H1 (cell line): ENCODE measurements at regions not wholly inside any gene's neighbourhood (a gene's known extent, or its start where the extent isn't known, plus 50 kb on each side); places are given as distances from the start of the nearest gene placed in this dataset.

ENCODE experiments used
- CTCF ChIA-PET: fragments of 300-600 bp; sonication (Branson Sonifier 250); formaldehyde crosslinking; loops from one replicate; lab custom pipeline; 2021; ENCODE audit not compliant: partially characterized antibody; lab: Charles Lee
- POLR2A ChIA-PET: fragments of 300-600 bp; sonication (Branson Sonifier 250); formaldehyde crosslinking; loops from one replicate; lab custom pipeline; 2021; ENCODE audit warnings: inconsistent platforms; ENCODE audit not compliant: partially characterized antibody; lab: Charles Lee
- DNase-seq, 2 experiments: peaks; one replicate each; pipeline versions ENCODE4 v3.0.0 to v3.0.0-alpha.2; 2010 to 2022; ENCODE audit warnings: low spot score in 2 of 2, low read depth in 1 of 2, mixed read lengths in 1 of 2
- FAIRE-seq: peaks from 2 replicates; lab custom pipeline; 2011; peaks lifted over from hg19 to GRCh38; lab: Jason Lieb, UNC
- H2AFZ ChIP-seq: 2 replicates; pipeline ENCODE4 v1.8.1; 2012; ENCODE audit warnings: low read length, inconsistent platforms
- H2AK5ac ChIP-seq: 2 replicates; pipeline ENCODE4 v1.6.1; 2013; ENCODE audit warnings: low read depth, low read length
- H2BK120ac ChIP-seq: replicated peaks from 2 replicates; pipeline ENCODE3; 2013; ENCODE audit warnings: low read depth, low read length, inconsistent platforms
- H2BK12ac ChIP-seq: 2 replicates; pipeline ENCODE4 v1.6.1; 2013; ENCODE audit warnings: low read depth, low read length
- H2BK15ac ChIP-seq: 2 replicates; pipeline ENCODE4 v1.6.1; 2013; ENCODE audit warnings: low read length
- H2BK20ac ChIP-seq: 2 replicates; pipeline ENCODE4 v1.6.1; 2013; ENCODE audit warnings: low read length
- H2BK5ac ChIP-seq: 2 replicates; pipeline ENCODE4 v1.6.1; 2013; ENCODE audit warnings: low read depth, low read length
- H3K14ac ChIP-seq: 2 replicates; pipeline ENCODE4 v1.6.1; 2013; ENCODE audit warnings: inconsistent platforms; ENCODE audit not compliant: insufficient read length
- H3K18ac ChIP-seq: 2 replicates; pipeline ENCODE4 v1.6.1; 2013; ENCODE audit warnings: low read length; ENCODE audit errors: extremely low read depth
- H3K23ac ChIP-seq: 2 replicates; pipeline ENCODE4 v1.6.1; 2013; ENCODE audit warnings: inconsistent platforms; ENCODE audit not compliant: insufficient read length
- H3K23me2 ChIP-seq: 2 replicates; pipeline ENCODE4 v1.6.1; 2013; ENCODE audit warnings: low read depth, low read length
- H3K27ac ChIP-seq: 2 replicates; pipeline ENCODE4 v1.6.1; 2011; ENCODE audit warnings: low read depth, low read length, inconsistent platforms
- H3K27me3 ChIP-seq, 4 experiments: replicated peaks in 1 of 4; 1 replicate in 1 of 4; 2 replicates in 3 of 4; pipeline versions ENCODE4 v1.6.1 to v1.8.1; 2011 to 2013; ENCODE audit warnings: low read length in 3 of 4, mild to moderate bottlenecking in 3 of 4, inconsistent platforms in 2 of 4, mixed read lengths in 2 of 4, moderate library complexity in 1 of 4; ENCODE audit not compliant: control insufficient read depth in 3 of 4, insufficient read depth in 3 of 4; ENCODE audit errors: extremely low read depth in 1 of 4
- H3K36me3 ChIP-seq, 4 experiments: 2 replicates each; pipeline versions ENCODE4 v1.6.1 to v1.8.1; 2011 to 2013; ENCODE audit warnings: mild to moderate bottlenecking in 4 of 4, low read length in 3 of 4, moderate library complexity in 2 of 4, control low read depth in 1 of 4, inconsistent platforms in 1 of 4; ENCODE audit not compliant: insufficient read depth in 4 of 4, control insufficient read depth in 2 of 4
- H3K4ac ChIP-seq: replicated peaks from 2 replicates; pipeline ENCODE3; 2013; ENCODE audit warnings: low read length, low read depth, mixed read lengths, inconsistent platforms; ENCODE audit not compliant: insufficient read length
- H3K4me1 ChIP-seq, 4 experiments: replicated peaks in 1 of 4; 1 replicate in 1 of 4; 2 replicates in 3 of 4; pipeline versions ENCODE4 v1.6.1 to v1.8.1; 2011 to 2013; ENCODE audit warnings: low read length in 3 of 4, inconsistent platforms in 2 of 4, mixed read lengths in 1 of 4; ENCODE audit not compliant: insufficient read depth in 4 of 4, control insufficient read depth in 3 of 4
- H3K4me2 ChIP-seq, 2 experiments: 2 replicates each; pipeline versions ENCODE4 v1.6.1 to v1.8.1; 2011 to 2013; ENCODE audit warnings: low read depth in 2 of 2, low read length in 2 of 2, control low read depth in 1 of 2, inconsistent platforms in 1 of 2, mild to moderate bottlenecking in 1 of 2; ENCODE audit not compliant: insufficient read depth in 1 of 2
- H3K4me3 ChIP-seq, 4 experiments: fragments of 200-600, 300-600 bp in 1 of 4; sonication (generic), shearing (Covaris generic), sonication (Bioruptor Twin) in 1 of 4; 2 replicates each; pipeline versions ENCODE4 v1.5.1 to v1.8.1; 2011 to 2016; ENCODE audit warnings: low read length in 4 of 4, low read depth in 3 of 4, control low read depth in 2 of 4, inconsistent platforms in 2 of 4, mild to moderate bottlenecking in 2 of 4, mixed read lengths in 1 of 4, moderate library complexity in 1 of 4; ENCODE audit not compliant: insufficient read depth in 2 of 4; ENCODE audit errors: extremely low read depth in 1 of 4
- H3K56ac ChIP-seq: replicated peaks from 2 replicates; pipeline ENCODE3; 2013; ENCODE audit warnings: low read depth, mild to moderate bottlenecking, mixed read lengths, low read length, inconsistent platforms; ENCODE audit not compliant: insufficient read length
- H3K79me1 ChIP-seq: 2 replicates; pipeline ENCODE4 v1.6.1; 2013; ENCODE audit warnings: low read depth, low read length, control low read depth
- H3K79me2 ChIP-seq, 2 experiments: 2 replicates each; pipeline versions ENCODE4 v1.6.1 to v1.8.1; 2012 to 2013; ENCODE audit warnings: low read length in 2 of 2, mild to moderate bottlenecking in 2 of 2, inconsistent platforms in 1 of 2; ENCODE audit not compliant: insufficient read depth in 2 of 2, control insufficient read depth in 1 of 2
- H3K9ac ChIP-seq, 4 experiments: replicated peaks in 1 of 4; 1 replicate in 1 of 4; 2 replicates in 3 of 4; pipeline versions ENCODE4 v1.6.1 to v1.8.1; 2011 to 2013; ENCODE audit warnings: low read depth in 3 of 4, low read length in 3 of 4, control low read depth in 2 of 4, mild to moderate bottlenecking in 2 of 4, moderate library complexity in 2 of 4, inconsistent platforms in 1 of 4; ENCODE audit errors: extremely low read depth in 1 of 4
- H3K9me3 ChIP-seq, 2 experiments: 2 replicates each; pipeline versions ENCODE4 v1.6.1 to v1.8.1; 2012 to 2013; ENCODE audit warnings: mild to moderate bottlenecking in 2 of 2, moderate library complexity in 2 of 2, control low read depth in 1 of 2, inconsistent platforms in 1 of 2, low read depth in 1 of 2, low read length in 1 of 2, mixed read lengths in 1 of 2; ENCODE audit not compliant: insufficient read depth in 2 of 2
- H4K20me1 ChIP-seq, 2 experiments: replicated peaks in 1 of 2; 2 replicates each; pipeline versions ENCODE3 to v1.8.1; 2011 to 2013; ENCODE audit warnings: inconsistent platforms in 2 of 2, low read length in 2 of 2, mild to moderate bottlenecking in 1 of 2; ENCODE audit not compliant: insufficient read depth in 2 of 2, control insufficient read depth in 1 of 2
- H4K5ac ChIP-seq: 2 replicates; pipeline ENCODE4 v1.6.1; 2013; ENCODE audit warnings: low read length, low read depth, mixed read lengths, inconsistent platforms; ENCODE audit not compliant: insufficient read length
- H4K8ac ChIP-seq: 2 replicates; pipeline ENCODE4 v1.8.0; 2013; ENCODE audit warnings: mild to moderate bottlenecking, moderate library complexity, low read length, inconsistent platforms; ENCODE audit not compliant: insufficient read depth; ENCODE audit errors: extremely low read depth
- H4K91ac ChIP-seq: replicated peaks from 2 replicates; pipeline ENCODE3; 2013; ENCODE audit warnings: low read length, mixed read lengths, inconsistent platforms; ENCODE audit not compliant: insufficient read length
- SP2 ChIP-seq: IDR thresholded peaks from 2 replicates; pipeline ENCODE4 v1.6.1; 2012; ENCODE audit warnings: mild to moderate bottlenecking, low read length, inconsistent platforms
- WGBS, 2 experiments: shearing (Covaris generic) in 1 of 2; methylation state at CpG; one replicate each; pipeline versions ENCODE4 v1.1.6 to v1.1.7; 2013 to 2015; ENCODE audit warnings: low lambda C conversion rate in 2 of 2, mixed read lengths in 2 of 2, inconsistent platforms in 1 of 2, low coverage in 1 of 2, missing lambda C conversion rate in 1 of 2; ENCODE audit not compliant: insufficient replicate concordance in 2 of 2, insufficient coverage in 1 of 2, insufficient read length in 1 of 2; ENCODE audit errors: extremely low coverage in 1 of 2, missing lambda C conversion rate in 1 of 2; 5-methylcytosine and 5-hydroxymethylcytosine counted together

DNA sequence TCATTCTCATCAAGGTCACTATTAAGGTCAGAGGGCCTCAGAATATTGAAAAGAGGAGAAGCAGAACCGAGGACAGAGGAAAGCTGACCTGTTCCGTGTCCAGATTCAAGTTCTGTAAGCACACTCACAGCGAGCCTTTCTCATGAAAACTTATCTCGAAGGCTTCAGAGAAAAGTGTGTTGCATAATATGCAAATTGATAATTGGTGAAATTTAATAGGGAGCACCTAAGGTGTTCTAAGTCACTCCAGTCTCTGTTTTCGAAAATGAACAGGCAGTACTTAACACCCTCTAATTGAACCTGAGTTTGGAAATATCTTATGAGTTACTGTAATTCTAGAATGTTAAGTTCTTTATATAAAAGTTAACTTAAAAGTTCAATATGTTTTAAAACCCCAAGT lies 181.2 kb upstream of the PDE10A start:
- Histone ChIP-seq H3K56ac (no peak overlapping the region), H3K36me3 (no peaks in the 10 kb centered on the region), H3K79me2 (no peaks in the 10 kb centered on the region), H2AK5ac (no peak overlapping the region), H4K91ac (no peak overlapping the region), H3K14ac (no peak overlapping the region), H3K4me1 (peaks cover 15 to 36% (median 30%) of the 10 kb centered on the region in 4 experiments), H2BK5ac (0 out of 2 replicates have a peak overlapping the region, but pooled peaks have one; percentile 49), H3K9ac (no peak overlapping the region), H3K4ac (no peak overlapping the region), H3K18ac (no peak overlapping the region), H3K4me2 (no peak overlapping the region), H3K4me3 (no peak overlapping the region), H2BK20ac (no peak overlapping the region), H3K23ac (no peak overlapping the region), H4K5ac (no peak overlapping the region), H2AFZ (no peak overlapping the region), H3K23me2 (peaks cover 4% of the 10 kb centered on the region; the same call in 1 of the 2 replicates), H4K20me1 (no peaks in the 10 kb centered on the region), H4K8ac (no peak overlapping the region), H3K79me1 (no peaks in the 10 kb centered on the region), H3K9me3 (no peaks in the 10 kb centered on the region), H2BK15ac (no peak overlapping the region), H2BK120ac (no peak overlapping the region), H3K27me3 (no peaks in the 10 kb centered on the region), H2BK12ac (no peak overlapping the region), H3K27ac (no peak overlapping the region)
- POLR2A ChIA-PET, result no interaction called here
- DNase-seq (no peak), FAIRE-seq (no peak)
- TF ChIP-seq SP2, result no peak
- 88% methylated on average over 5 of the region's 5 CpGs; no CpG with 5 or more reads in 1 of the 2 experiments for WGBS, 2 experiments
- CTCF ChIA-PET, result interaction anchor here (0.8 to 4.4 kb wide), 9 partner anchors 9 to 119 kb away, joined by 3 to 18 read pairs (median 3); no protein-coding TSS in a partner anchor
